ENCODE measurements at regions not wholly inside any gene's neighbourhood (a gene's known extent, or its start where the extent isn't known, plus 50 kb on each side); places are given as distances from the start of the nearest gene placed in this dataset.

GRCh38 chr3:118408431-118408830, 626.2 kb downstream of the IGSF11 start:
- DNase-seq (ENCODE audit: low read depth, low spot score) = peak; percentile 0

GRCh38 chr3:118412503-118412902, 622.1 kb downstream of the IGSF11 start:
- DNase-seq (ENCODE audit: low read depth, low spot score) = no peak

GRCh38 chr3:118425272-118425837, 609.3 kb downstream of the IGSF11 start:
- DNase-seq (ENCODE audit: low read depth, low spot score) = no peak

GRCh38 chr3:118433825-118434224, 600.8 kb downstream of the IGSF11 start:
- DNase-seq (ENCODE audit: low read depth, low spot score) = no peak

GRCh38 chr3:118435851-118436350, 598.7 kb downstream of the IGSF11 start:
- no peak for DNase-seq (ENCODE audit: low read depth, low spot score)

- DNase-seq (ENCODE audit: low read depth, low spot score) = no peak
These were observed 597.9 kb downstream of the IGSF11 start for GRCh38 chr3:118436697-118437262.

GRCh38 chr3:118445036-118445435, 589.6 kb downstream of the IGSF11 start:
- DNase-seq (ENCODE audit: low read depth, low spot score) = no peak

GRCh38 chr3:118447339-118447738, 587.3 kb downstream of the IGSF11 start:
- DNase-seq (ENCODE audit: low read depth, low spot score) = no peak

- DNase-seq (ENCODE audit: low read depth, low spot score) = no peak
These were observed 567.8 kb downstream of the IGSF11 start for GRCh38 chr3:118466795-118467330.

- no peak for DNase-seq (ENCODE audit: low read depth, low spot score)
These were observed 565.8 kb downstream of the IGSF11 start for GRCh38 chr3:118468801-118469200.

GRCh38 chr3:118472586-118472985, 562.1 kb downstream of the IGSF11 start:
- peak; percentile 28 for DNase-seq (ENCODE audit: low read depth, low spot score)

- DNase-seq (ENCODE audit: low read depth, low spot score) = no peak
These were observed 561.3 kb downstream of the IGSF11 start for GRCh38 chr3:118473343-118473742.

- no peak for DNase-seq (ENCODE audit: low read depth, low spot score)
These were observed 557.6 kb downstream of the IGSF11 start for GRCh38 chr3:118476885-118477618.

- DNase-seq (ENCODE audit: low read depth, low spot score) = no peak
These were observed 556.9 kb downstream of the IGSF11 start for GRCh38 chr3:118477768-118478167.

- DNase-seq (ENCODE audit: low read depth, low spot score) = peak; percentile 23
These were observed 555.9 kb downstream of the IGSF11 start for GRCh38 chr3:118478706-118479276.

- DNase-seq (ENCODE audit: low read depth, low spot score) = no peak
These were observed 555.3 kb downstream of the IGSF11 start for GRCh38 chr3:118479376-118479775.

GRCh38 chr3:118480101-118480860, 554.4 kb downstream of the IGSF11 start:
- DNase-seq (ENCODE audit: low read depth, low spot score) = no peak

- no peak for DNase-seq (ENCODE audit: low read depth, low spot score)
These were observed 549.0 kb downstream of the IGSF11 start for GRCh38 chr3:118485693-118486092.

GRCh38 chr3:118487734-118488133, 546.9 kb downstream of the IGSF11 start:
- DNase-seq (ENCODE audit: low read depth, low spot score) = no peak

- DNase-seq (ENCODE audit: low read depth, low spot score) = no peak
These were observed 545.9 kb downstream of the IGSF11 start for GRCh38 chr3:118488732-118489131.

- DNase-seq (ENCODE audit: low read depth, low spot score) = no peak
These were observed 539.4 kb downstream of the IGSF11 start for GRCh38 chr3:118495206-118495605.

GRCh38 chr3:118497274-118497673, 537.4 kb downstream of the IGSF11 start:
- no peak for DNase-seq (ENCODE audit: low read depth, low spot score)
